ENCODE measurements at regions not wholly inside any gene's neighbourhood (a gene's known extent, or its start where the extent isn't known, plus 50 kb on each side); places are given as distances from the start of the nearest gene placed in this dataset.

DNA sequence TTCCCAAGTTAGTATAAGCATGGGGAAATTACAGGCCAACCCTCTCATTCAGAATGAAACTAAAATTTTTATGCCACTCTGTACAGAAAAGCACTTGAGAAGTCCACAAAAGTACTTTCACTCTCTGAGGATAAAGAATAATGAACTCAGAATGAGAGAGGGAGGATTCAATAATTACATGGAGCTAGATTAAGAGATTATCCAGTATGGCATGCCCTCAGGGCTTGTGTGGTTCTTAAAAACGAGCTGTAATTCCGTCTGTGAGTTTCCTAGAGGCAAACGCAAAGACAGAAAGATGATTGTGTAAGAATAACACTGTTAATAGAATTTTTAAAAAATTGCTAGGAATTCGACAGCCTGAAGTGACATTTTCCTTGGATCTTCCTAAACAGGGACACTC is 126.8 kb upstream of the PTCH1 start:
- TF ChIP-seq HIVEP1 (CRISPR knock-in tag; IDR thresholded peaks at IDR 0.05), result no peak
- no peak for TF ChIP-seq TBX2 (CRISPR knock-in tag; IDR thresholded peaks at IDR 0.05; ENCODE audit: borderline replicate concordance)
- no peak for TF ChIP-seq BCL6 (CRISPR knock-in tag; IDR thresholded peaks at IDR 0.05)
- no peak for TF ChIP-seq ZNF572 (CRISPR knock-in tag; IDR thresholded peaks at IDR 0.05)
- no peak for TF ChIP-seq ATAD3A (CRISPR knock-in tag; IDR thresholded peaks at IDR 0.05)
- no peak for TF ChIP-seq GLI4 (CRISPR knock-in tag; IDR thresholded peaks at IDR 0.05; ENCODE audit: borderline replicate concordance)
- TF ChIP-seq ZNF567 (CRISPR knock-in tag; IDR thresholded peaks at IDR 0.05; ENCODE audit: borderline replicate concordance), result no peak
- Histone ChIP-seq H3K4me3 (replicated peaks in 1 of 3; ENCODE audit: insufficient read depth in 1 of 3, low read depth in 2 of 3, low read length in 3 of 3) (no peak overlapping the region), H3K4me1 (ENCODE audit: insufficient read depth, low read length) (no peaks in the 10 kb centered on the region), H2AFZ (ENCODE audit: low read length) (no peak overlapping the region), H3K9ac (ENCODE audit: insufficient read depth, low read depth, low read length) (no peak overlapping the region), H3K27ac (ENCODE audit: extremely low read length, insufficient read depth, low read length) (no peak overlapping the region), H3K9me3 (ENCODE audit: low read length) (no peaks in the 10 kb centered on the region), H4K20me1 (ENCODE audit: insufficient read depth, low read length) (no peaks in the 10 kb centered on the region), H3K4me2 (ENCODE audit: low read depth, low read length) (no peak overlapping the region), H3K27me3 (ENCODE audit: control insufficient read depth in 1 of 2, insufficient read depth in 2 of 2, low read length in 2 of 2) (peaks cover 0 to 4% of the 10 kb centered on the region in 2 experiments; a peak in 1 of 5 replicates), H3K36me3 (replicated peaks in 1 of 2; ENCODE audit: control insufficient read depth in 1 of 2, insufficient read depth in 2 of 2, low read length in 2 of 2) (no peaks in the 10 kb centered on the region), H3K79me2 (ENCODE audit: insufficient read depth, low read length) (no peaks in the 10 kb centered on the region)
- in situ Hi-C loops (cut with HindIII; ENCODE audit: extremely low pct_ligation_motif_present, low pct_unique_long_range_greater_than_20kb), result no loop called here
- ChIA-PET CTCF (ENCODE audit: low intra/inter-chr PET ratio, low total read pairs) (no interaction called here), POLR2A (no interaction called here)
- intact Hi-C loops (cut with micrococcal nuclease; ENCODE audit: unreplicated experiment), result no loop called here
- no peak for FAIRE-seq
- BruUV-seq (replicated peaks), result no TSS peak
- no peak for ATAC-seq
- WGBS (ENCODE audit: low lambda C conversion rate), result 15% methylated on average over 4 of the region's 4 CpGs
- no peak for DNase-seq (ENCODE audit: low spot score)

DNA sequence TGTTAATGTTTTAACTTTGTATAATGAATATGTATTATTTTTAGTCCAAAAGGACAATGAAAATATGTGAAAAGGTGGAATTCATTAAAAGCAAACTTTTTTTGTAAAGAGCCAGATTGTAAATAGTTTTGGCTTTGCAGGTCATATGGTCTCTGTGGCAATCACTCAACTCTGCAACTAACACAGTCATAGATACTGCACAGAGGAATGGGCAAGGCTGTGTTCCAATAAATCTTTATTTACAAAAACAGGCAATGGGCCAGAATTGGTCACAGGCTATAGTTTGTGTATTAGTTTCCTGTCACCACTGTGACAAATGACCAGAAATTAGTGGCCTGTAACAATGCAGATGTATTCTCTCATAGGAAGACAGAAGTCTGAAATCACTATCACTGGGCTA is 125.4 kb upstream of the PTCH1 start:
- no peak for DNase-seq (ENCODE audit: low spot score)
- TF ChIP-seq, protein P1, sequence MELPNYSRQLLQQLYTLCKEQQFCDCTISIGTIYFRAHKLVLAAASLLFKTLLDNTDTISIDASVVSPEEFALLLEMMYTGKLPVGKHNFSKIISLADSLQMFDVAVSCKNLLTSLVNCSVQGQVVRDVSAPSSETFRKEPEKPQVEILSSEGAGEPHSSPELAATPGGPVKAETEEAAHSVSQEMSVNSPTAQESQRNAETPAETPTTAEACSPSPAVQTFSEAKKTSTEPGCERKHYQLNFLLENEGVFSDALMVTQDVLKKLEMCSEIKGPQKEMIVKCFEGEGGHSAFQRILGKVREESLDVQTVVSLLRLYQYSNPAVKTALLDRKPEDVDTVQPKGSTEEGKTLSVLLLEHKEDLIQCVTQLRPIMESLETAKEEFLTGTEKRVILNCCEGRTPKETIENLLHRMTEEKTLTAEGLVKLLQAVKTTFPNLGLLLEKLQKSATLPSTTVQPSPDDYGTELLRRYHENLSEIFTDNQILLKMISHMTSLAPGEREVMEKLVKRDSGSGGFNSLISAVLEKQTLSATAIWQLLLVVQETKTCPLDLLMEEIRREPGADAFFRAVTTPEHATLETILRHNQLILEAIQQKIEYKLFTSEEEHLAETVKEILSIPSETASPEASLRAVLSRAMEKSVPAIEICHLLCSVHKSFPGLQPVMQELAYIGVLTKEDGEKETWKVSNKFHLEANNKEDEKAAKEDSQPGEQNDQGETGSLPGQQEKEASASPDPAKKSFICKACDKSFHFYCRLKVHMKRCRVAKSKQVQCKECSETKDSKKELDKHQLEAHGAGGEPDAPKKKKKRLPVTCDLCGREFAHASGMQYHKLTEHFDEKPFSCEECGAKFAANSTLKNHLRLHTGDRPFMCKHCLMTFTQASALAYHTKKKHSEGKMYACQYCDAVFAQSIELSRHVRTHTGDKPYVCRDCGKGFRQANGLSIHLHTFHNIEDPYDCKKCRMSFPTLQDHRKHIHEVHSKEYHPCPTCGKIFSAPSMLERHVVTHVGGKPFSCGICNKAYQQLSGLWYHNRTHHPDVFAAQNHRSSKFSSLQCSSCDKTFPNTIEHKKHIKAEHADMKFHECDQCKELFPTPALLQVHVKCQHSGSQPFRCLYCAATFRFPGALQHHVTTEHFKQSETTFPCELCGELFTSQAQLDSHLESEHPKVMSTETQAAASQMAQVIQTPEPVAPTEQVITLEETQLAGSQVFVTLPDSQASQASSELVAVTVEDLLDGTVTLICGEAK (IDR thresholded peaks at IDR 0.05), result no peak
- TF ChIP-seq, protein P1 (CRISPR knock-in tag; IDR thresholded peaks at IDR 0.05), result 0 out of 2 replicates have a peak, but pooled peaks have one; percentile 15
- TF ChIP-seq ZBTB38 (CRISPR knock-in tag; IDR thresholded peaks at IDR 0.05), result no peak
- CTCF ChIA-PET (ENCODE audit: low intra/inter-chr PET ratio, low total read pairs), result no interaction called here
- Histone ChIP-seq H3K27ac (ENCODE audit: extremely low read length, insufficient read depth, low read length) (no peak overlapping the region), H3K4me1 (ENCODE audit: insufficient read depth, low read length) (no peaks in the 10 kb centered on the region), H3K9me3 (ENCODE audit: low read length) (no peaks in the 10 kb centered on the region), H3K27me3 (ENCODE audit: control insufficient read depth in 1 of 2, insufficient read depth in 2 of 2, low read length in 2 of 2) (peaks cover 0 to 4% of the 10 kb centered on the region in 2 experiments; a peak in 1 of 5 replicates), H3K4me2 (ENCODE audit: low read depth, low read length) (no peak overlapping the region), H3K4me3 (replicated peaks in 1 of 3; ENCODE audit: insufficient read depth in 1 of 3, low read depth in 2 of 3, low read length in 3 of 3) (no peak overlapping the region), H3K79me2 (ENCODE audit: insufficient read depth, low read length) (no peaks in the 10 kb centered on the region), H3K9ac (ENCODE audit: insufficient read depth, low read depth, low read length) (no peak overlapping the region), H4K20me1 (ENCODE audit: insufficient read depth, low read length) (no peaks in the 10 kb centered on the region), H2AFZ (ENCODE audit: low read length) (no peak overlapping the region), H3K36me3 (replicated peaks in 1 of 2; ENCODE audit: control insufficient read depth in 1 of 2, insufficient read depth in 2 of 2, low read length in 2 of 2) (no peaks in the 10 kb centered on the region)
- ATAC-seq, result no peak
- FAIRE-seq, result no peak
- in situ Hi-C loops (cut with HindIII; ENCODE audit: extremely low pct_ligation_motif_present, low pct_unique_long_range_greater_than_20kb) (no loop called here), intact Hi-C loops (cut with micrococcal nuclease; ENCODE audit: unreplicated experiment) (no loop called here)
- BruUV-seq (replicated peaks), result no TSS peak
- POLR2A ChIA-PET, result no interaction called here

All from HepG2 (cell line).